ENCODE measurements at regions not wholly inside any gene's neighbourhood (a gene's known extent, or its start where the extent isn't known, plus 50 kb on each side); places are given as distances from the start of the nearest gene placed in this dataset.
"Not testable (repeated sequence)": the region's sequence is repeated elsewhere in the genome, so short reads cannot be mapped to it uniquely, and the experiment has no call there.

GRCh38 chr10:71099731-71100361, 112.5 kb upstream of the UNC5B start:
- TF ChIP-seq CTCF (IDR thresholded peaks at IDR 0.05; ENCODE audit: insufficient read depth, low read length, poor library complexity, severe bottlenecking), result no peak
- no peak for DNase-seq (ENCODE audit: low read depth)

GRCh38 chr10:71103961-71104360, 108.4 kb upstream of the UNC5B start:
- no peak for TF ChIP-seq CTCF (IDR thresholded peaks at IDR 0.05; ENCODE audit: insufficient read depth, low read length, poor library complexity, severe bottlenecking)
- H3K4me3 ChIP-seq (ENCODE audit: low read depth, low read length), result no peak overlapping the region
- peaks cover 2% of the 10 kb centered on the region for H3K27me3 ChIP-seq (ENCODE audit: control insufficient read depth, insufficient read depth, low read length)
- DNase-seq (ENCODE audit: low read depth), result no peak
- H3K36me3 ChIP-seq (ENCODE audit: control insufficient read depth, insufficient read depth, low read length), result no peaks in the 10 kb centered on the region

More at GRCh38 chr10:71099731-71100361, 112.5 kb upstream of the UNC5B start:
- no peaks in the 10 kb centered on the region for H3K36me3 ChIP-seq (ENCODE audit: control insufficient read depth, insufficient read depth, low read length)
- H3K27me3 ChIP-seq (ENCODE audit: control insufficient read depth, insufficient read depth, low read length), result peaks cover 2% of the 10 kb centered on the region
- no peak overlapping the region for H3K4me3 ChIP-seq (ENCODE audit: low read depth, low read length)

- not testable (repeated sequence) for H3K36me3 ChIP-seq (ENCODE audit: control insufficient read depth, insufficient read depth, low read length); H3K27me3 ChIP-seq (ENCODE audit: control insufficient read depth, insufficient read depth, low read length); H3K4me3 ChIP-seq (ENCODE audit: low read depth, low read length); DNase-seq (ENCODE audit: low read depth)
Observed at GRCh38 chr10:71106151-71106550, 106.2 kb upstream of the UNC5B start.

- H3K27me3 ChIP-seq (ENCODE audit: control insufficient read depth, insufficient read depth, low read length); DNase-seq (ENCODE audit: low read depth); H3K4me3 ChIP-seq (ENCODE audit: low read depth, low read length); H3K36me3 ChIP-seq (ENCODE audit: control insufficient read depth, insufficient read depth, low read length): not testable (repeated sequence)
Observed at GRCh38 chr10:71107117-71107516, 105.3 kb upstream of the UNC5B start.

- H3K4me3 ChIP-seq (ENCODE audit: low read depth, low read length); H3K36me3 ChIP-seq (ENCODE audit: control insufficient read depth, insufficient read depth, low read length); DNase-seq (ENCODE audit: low read depth); H3K27me3 ChIP-seq (ENCODE audit: control insufficient read depth, insufficient read depth, low read length): not testable (repeated sequence)
Observed at GRCh38 chr10:71108042-71108441, 104.3 kb upstream of the UNC5B start.

- no peak for TF ChIP-seq CTCF (IDR thresholded peaks at IDR 0.05; ENCODE audit: insufficient read depth, low read length, poor library complexity, severe bottlenecking)
- Histone ChIP-seq H3K4me3 (ENCODE audit: low read depth, low read length) (no peak overlapping the region), H3K27me3 (ENCODE audit: control insufficient read depth, insufficient read depth, low read length) (no peaks in the 10 kb centered on the region), H3K36me3 (ENCODE audit: control insufficient read depth, insufficient read depth, low read length) (no peaks in the 10 kb centered on the region)
- DNase-seq (ENCODE audit: low read depth), result no peak
Observed at GRCh38 chr10:71112138-71112785, 100.1 kb upstream of the UNC5B start.

GRCh38 chr10:71116426-71116825, 95.9 kb upstream of the UNC5B start:
- no peak for DNase-seq (ENCODE audit: low read depth)
- no peak for TF ChIP-seq CTCF (IDR thresholded peaks at IDR 0.05; ENCODE audit: insufficient read depth, low read length, poor library complexity, severe bottlenecking)

GRCh38 chr10:71117589-71117988, 94.8 kb upstream of the UNC5B start:
- not testable (repeated sequence) for H3K4me3 ChIP-seq (ENCODE audit: low read depth, low read length); H3K36me3 ChIP-seq (ENCODE audit: control insufficient read depth, insufficient read depth, low read length); DNase-seq (ENCODE audit: low read depth); H3K27me3 ChIP-seq (ENCODE audit: control insufficient read depth, insufficient read depth, low read length)

More at GRCh38 chr10:71116426-71116825, 95.9 kb upstream of the UNC5B start:
- no peaks in the 10 kb centered on the region for H3K27me3 ChIP-seq (ENCODE audit: control insufficient read depth, insufficient read depth, low read length)
- no peaks in the 10 kb centered on the region for H3K36me3 ChIP-seq (ENCODE audit: control insufficient read depth, insufficient read depth, low read length)
- H3K4me3 ChIP-seq (ENCODE audit: low read depth, low read length), result no peak overlapping the region

Measured in kidney epithelial cell (primary cell).